ENCODE measurements at regions not wholly inside any gene's neighbourhood (a gene's known extent, or its start where the extent isn't known, plus 50 kb on each side); places are given as distances from the start of the nearest gene placed in this dataset.

DNA sequence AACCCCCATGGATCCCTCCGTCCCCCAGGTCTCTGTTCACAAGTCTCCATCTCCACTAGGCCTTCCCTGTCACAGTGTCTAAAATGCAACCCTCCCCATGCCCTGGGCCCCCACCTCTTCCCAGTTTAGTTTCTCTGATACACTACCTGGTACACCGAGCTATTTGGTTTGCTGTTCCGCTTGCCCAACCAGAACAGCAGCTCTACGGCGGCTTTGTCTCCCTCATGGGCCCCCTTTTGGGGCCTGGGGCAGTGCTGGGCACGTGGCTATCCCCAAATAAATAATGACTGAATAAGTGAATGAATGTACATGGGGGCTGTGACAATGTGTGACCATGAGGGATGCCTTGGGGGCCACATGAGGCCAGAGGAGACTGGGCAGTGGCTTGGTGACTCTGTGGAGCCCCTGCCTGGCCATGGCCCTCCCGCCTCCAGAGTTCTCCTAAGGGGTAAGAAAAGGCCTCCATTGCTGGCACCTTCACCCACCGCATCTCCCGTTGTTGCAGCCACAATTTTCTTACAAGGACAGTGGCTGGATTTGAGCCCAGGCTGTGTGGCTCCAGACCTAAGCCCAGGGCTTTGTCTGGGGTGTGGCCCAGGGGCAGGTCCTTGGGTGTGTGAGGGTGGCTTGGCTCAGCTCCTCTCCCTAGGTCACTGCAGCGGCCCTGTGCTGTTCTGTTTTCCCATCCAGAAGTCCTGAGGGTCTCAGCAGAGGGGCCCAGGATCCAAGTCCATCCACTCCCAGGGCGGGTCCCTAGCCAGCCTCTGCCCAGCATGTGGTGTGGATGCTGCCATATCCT lies 408.5 kb upstream of the SULF2 start:
- TF ChIP-seq, protein P1, sequence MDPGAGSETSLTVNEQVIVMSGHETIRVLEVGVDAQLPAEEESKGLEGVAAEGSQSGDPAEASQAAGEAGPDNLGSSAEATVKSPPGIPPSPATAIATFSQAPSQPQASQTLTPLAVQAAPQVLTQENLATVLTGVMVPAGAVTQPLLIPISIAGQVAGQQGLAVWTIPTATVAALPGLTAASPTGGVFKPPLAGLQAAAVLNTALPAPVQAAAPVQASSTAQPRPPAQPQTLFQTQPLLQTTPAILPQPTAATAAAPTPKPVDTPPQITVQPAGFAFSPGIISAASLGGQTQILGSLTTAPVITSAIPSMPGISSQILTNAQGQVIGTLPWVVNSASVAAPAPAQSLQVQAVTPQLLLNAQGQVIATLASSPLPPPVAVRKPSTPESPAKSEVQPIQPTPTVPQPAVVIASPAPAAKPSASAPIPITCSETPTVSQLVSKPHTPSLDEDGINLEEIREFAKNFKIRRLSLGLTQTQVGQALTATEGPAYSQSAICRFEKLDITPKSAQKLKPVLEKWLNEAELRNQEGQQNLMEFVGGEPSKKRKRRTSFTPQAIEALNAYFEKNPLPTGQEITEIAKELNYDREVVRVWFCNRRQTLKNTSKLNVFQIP (CRISPR knock-in tag; IDR thresholded peaks at IDR 0.05; ENCODE audit: borderline replicate concordance, low read depth), result no peak
- no peak for TF ChIP-seq ESRRG (CRISPR knock-in tag; IDR thresholded peaks at IDR 0.05)
- TF ChIP-seq ZFP30 (CRISPR knock-in tag; IDR thresholded peaks at IDR 0.05), result no peak
- TF ChIP-seq SNAI2 (CRISPR knock-in tag; IDR thresholded peaks at IDR 0.05), result no peak
- TF ChIP-seq ZFP3 (CRISPR knock-in tag; IDR thresholded peaks at IDR 0.05), result no peak
- TF ChIP-seq TCF4 (CRISPR knock-in tag; IDR thresholded peaks at IDR 0.05; ENCODE audit: borderline replicate concordance), result no peak
- TF ChIP-seq TOX (CRISPR knock-in tag; IDR thresholded peaks at IDR 0.05; ENCODE audit: borderline replicate concordance), result no peak
- no peak for TF ChIP-seq ZNF8 (CRISPR knock-in tag; IDR thresholded peaks at IDR 0.05)
- TF ChIP-seq ARNTL (CRISPR knock-in tag; IDR thresholded peaks at IDR 0.05; ENCODE audit: borderline replicate concordance, low read depth), result no peak
- TF ChIP-seq ZNF70 (CRISPR knock-in tag; IDR thresholded peaks at IDR 0.05), result no peak
- TF ChIP-seq ZC3H10 (CRISPR knock-in tag; IDR thresholded peaks at IDR 0.05), result no peak
- TF ChIP-seq, protein P2, sequence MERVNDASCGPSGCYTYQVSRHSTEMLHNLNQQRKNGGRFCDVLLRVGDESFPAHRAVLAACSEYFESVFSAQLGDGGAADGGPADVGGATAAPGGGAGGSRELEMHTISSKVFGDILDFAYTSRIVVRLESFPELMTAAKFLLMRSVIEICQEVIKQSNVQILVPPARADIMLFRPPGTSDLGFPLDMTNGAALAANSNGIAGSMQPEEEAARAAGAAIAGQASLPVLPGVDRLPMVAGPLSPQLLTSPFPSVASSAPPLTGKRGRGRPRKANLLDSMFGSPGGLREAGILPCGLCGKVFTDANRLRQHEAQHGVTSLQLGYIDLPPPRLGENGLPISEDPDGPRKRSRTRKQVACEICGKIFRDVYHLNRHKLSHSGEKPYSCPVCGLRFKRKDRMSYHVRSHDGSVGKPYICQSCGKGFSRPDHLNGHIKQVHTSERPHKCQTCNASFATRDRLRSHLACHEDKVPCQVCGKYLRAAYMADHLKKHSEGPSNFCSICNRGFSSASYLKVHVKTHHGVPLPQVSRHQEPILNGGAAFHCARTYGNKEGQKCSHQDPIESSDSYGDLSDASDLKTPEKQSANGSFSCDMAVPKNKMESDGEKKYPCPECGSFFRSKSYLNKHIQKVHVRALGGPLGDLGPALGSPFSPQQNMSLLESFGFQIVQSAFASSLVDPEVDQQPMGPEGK (CRISPR knock-in tag; IDR thresholded peaks at IDR 0.05; ENCODE audit: borderline replicate concordance), result no peak
- no peak for TF ChIP-seq ISL1 (CRISPR knock-in tag; IDR thresholded peaks at IDR 0.05)
- TF ChIP-seq, protein P3, sequence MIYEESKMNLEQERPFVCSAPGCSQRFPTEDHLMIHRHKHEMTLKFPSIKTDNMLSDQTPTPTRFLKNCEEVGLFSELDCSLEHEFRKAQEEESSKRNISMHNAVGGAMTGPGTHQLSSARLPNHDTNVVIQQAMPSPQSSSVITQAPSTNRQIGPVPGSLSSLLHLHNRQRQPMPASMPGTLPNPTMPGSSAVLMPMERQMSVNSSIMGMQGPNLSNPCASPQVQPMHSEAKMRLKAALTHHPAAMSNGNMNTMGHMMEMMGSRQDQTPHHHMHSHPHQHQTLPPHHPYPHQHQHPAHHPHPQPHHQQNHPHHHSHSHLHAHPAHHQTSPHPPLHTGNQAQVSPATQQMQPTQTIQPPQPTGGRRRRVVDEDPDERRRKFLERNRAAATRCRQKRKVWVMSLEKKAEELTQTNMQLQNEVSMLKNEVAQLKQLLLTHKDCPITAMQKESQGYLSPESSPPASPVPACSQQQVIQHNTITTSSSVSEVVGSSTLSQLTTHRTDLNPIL (CRISPR knock-in tag; IDR thresholded peaks at IDR 0.05; ENCODE audit: low read depth), result no peak
- ATAC-seq, result no peak

DNA sequence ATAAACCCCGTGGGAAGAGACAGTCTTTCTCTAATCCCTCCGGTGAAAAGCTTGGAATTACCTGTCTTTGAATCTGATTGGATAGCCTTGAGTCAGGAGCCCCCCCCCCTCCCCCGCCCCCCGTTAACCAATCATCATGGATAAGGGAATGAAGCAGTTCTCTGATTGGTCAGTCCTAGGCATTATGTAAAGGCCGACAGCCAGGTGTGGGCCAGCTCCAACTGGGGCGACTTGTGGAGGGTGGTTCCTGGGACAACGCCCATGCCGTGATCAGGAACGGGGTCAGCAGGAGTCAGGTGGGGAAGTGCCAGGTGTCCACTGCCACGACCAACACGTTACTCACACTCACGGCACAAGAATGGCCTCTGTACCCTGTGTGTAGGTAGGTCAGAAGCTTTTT lies 406.8 kb upstream of the SULF2 start:
- no peak for ATAC-seq
- TF ChIP-seq, protein P1 (CRISPR knock-in tag; IDR thresholded peaks at IDR 0.05; ENCODE audit: borderline replicate concordance, low read depth), result no peak
- TF ChIP-seq ZNF565 (CRISPR knock-in tag; conservative IDR thresholded peaks at IDR 0.05; ENCODE audit: low read depth), result no peak
- TF ChIP-seq ZC3H10 (CRISPR knock-in tag; IDR thresholded peaks at IDR 0.05), result no peak
- TF ChIP-seq OSR1 (CRISPR knock-in tag; IDR thresholded peaks at IDR 0.05), result no peak
- no peak for TF ChIP-seq ESRRG (CRISPR knock-in tag; IDR thresholded peaks at IDR 0.05)
- no peak for TF ChIP-seq RARB (CRISPR knock-in tag; IDR thresholded peaks at IDR 0.05)
- TF ChIP-seq ISL1 (CRISPR knock-in tag; IDR thresholded peaks at IDR 0.05), result no peak
- TF ChIP-seq, protein P4, sequence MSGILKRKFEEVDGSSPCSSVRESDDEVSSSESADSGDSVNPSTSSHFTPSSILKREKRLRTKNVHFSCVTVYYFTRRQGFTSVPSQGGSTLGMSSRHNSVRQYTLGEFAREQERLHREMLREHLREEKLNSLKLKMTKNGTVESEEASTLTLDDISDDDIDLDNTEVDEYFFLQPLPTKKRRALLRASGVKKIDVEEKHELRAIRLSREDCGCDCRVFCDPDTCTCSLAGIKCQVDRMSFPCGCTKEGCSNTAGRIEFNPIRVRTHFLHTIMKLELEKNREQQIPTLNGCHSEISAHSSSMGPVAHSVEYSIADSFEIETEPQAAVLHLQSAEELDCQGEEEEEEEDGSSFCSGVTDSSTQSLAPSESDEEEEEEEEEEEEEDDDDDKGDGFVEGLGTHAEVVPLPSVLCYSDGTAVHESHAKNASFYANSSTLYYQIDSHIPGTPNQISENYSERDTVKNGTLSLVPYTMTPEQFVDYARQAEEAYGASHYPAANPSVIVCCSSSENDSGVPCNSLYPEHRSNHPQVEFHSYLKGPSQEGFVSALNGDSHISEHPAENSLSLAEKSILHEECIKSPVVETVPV (CRISPR knock-in tag; IDR thresholded peaks at IDR 0.05), result no peak
- TF ChIP-seq ZFP30 (CRISPR knock-in tag; IDR thresholded peaks at IDR 0.05), result no peak
- no peak for TF ChIP-seq CSDC2 (CRISPR knock-in tag; IDR thresholded peaks at IDR 0.05)
- TF ChIP-seq PPARA (CRISPR knock-in tag; IDR thresholded peaks at IDR 0.05; ENCODE audit: borderline replicate concordance), result no peak
- no peak for TF ChIP-seq TCF4 (CRISPR knock-in tag; IDR thresholded peaks at IDR 0.05; ENCODE audit: borderline replicate concordance)
- no peak for TF ChIP-seq ZNF8 (CRISPR knock-in tag; IDR thresholded peaks at IDR 0.05)
- TF ChIP-seq SNAI2 (CRISPR knock-in tag; IDR thresholded peaks at IDR 0.05), result no peak
- TF ChIP-seq, protein P3 (CRISPR knock-in tag; IDR thresholded peaks at IDR 0.05; ENCODE audit: low read depth), result no peak
- TF ChIP-seq ZNF70 (CRISPR knock-in tag; IDR thresholded peaks at IDR 0.05), result no peak

Data from SK-N-SH treated with all-trans-retinoic acid at 6 μM for 48 hours (cell line).